ENCODE measurements at regions not wholly inside any gene's neighbourhood (a gene's known extent, or its start where the extent isn't known, plus 50 kb on each side); places are given as distances from the start of the nearest gene placed in this dataset.
"Not testable (repeated sequence)": the region's sequence is repeated elsewhere in the genome, so short reads cannot be mapped to it uniquely, and the experiment has no call there.

- intact Hi-C loops (cut with DNase I): no loop called here
- ATAC-seq: no peak
Observed at GRCh38 chr19:32067685-32068084, 277.7 kb upstream of the ZNF507 start.

GRCh38 chr19:32068793-32069192 is 276.6 kb upstream of the ZNF507 start:
- intact Hi-C loops (cut with DNase I): no loop called here
- ATAC-seq (no peak), DNase-seq (no peak)
- no peak overlapping the region for H3K4me3 ChIP-seq
- no peaks in the 10 kb centered on the region for H3K4me1 ChIP-seq
- no peaks in the 10 kb centered on the region for H3K36me3 ChIP-seq
- H3K27me3 ChIP-seq (ENCODE audit: low read depth): peaks cover 3% of the 10 kb centered on the region
- no peak for TF ChIP-seq CTCF (IDR thresholded peaks at IDR 0.05)
- no peak overlapping the region for H3K27ac ChIP-seq
- H3K9me3 ChIP-seq: no peaks in the 10 kb centered on the region

More at GRCh38 chr19:32067685-32068084, 277.7 kb upstream of the ZNF507 start:
- H3K4me1 ChIP-seq: no peaks in the 10 kb centered on the region
- no peaks in the 10 kb centered on the region for H3K36me3 ChIP-seq
- peaks cover 3% of the 10 kb centered on the region for H3K27me3 ChIP-seq (ENCODE audit: low read depth)
- H3K9me3 ChIP-seq: no peaks in the 10 kb centered on the region
- TF ChIP-seq CTCF (IDR thresholded peaks at IDR 0.05): no peak
- H3K4me3 ChIP-seq: no peak overlapping the region
- H3K27ac ChIP-seq: no peak overlapping the region
- DNase-seq: no peak

- DNase-seq (no peak), ATAC-seq (no peak)
- Histone ChIP-seq H3K27ac (no peak overlapping the region), H3K9me3 (no peaks in the 10 kb centered on the region), H3K27me3 (ENCODE audit: low read depth) (peaks cover 3% of the 10 kb centered on the region), H3K4me1 (no peaks in the 10 kb centered on the region), H3K4me3 (no peak overlapping the region), H3K36me3 (no peaks in the 10 kb centered on the region)
- TF ChIP-seq CTCF (IDR thresholded peaks at IDR 0.05): no peak
- intact Hi-C loops (cut with DNase I): no loop called here
Observed at GRCh38 chr19:32070101-32070500, 275.3 kb upstream of the ZNF507 start.

GRCh38 chr19:32082028-32082427 is 263.4 kb upstream of the ZNF507 start:
- TF ChIP-seq CTCF (IDR thresholded peaks at IDR 0.05): no peak
- no peaks in the 10 kb centered on the region for H3K4me1 ChIP-seq
- no peak overlapping the region for H3K27ac ChIP-seq
- H3K4me3 ChIP-seq: no peak overlapping the region
- no peak for ATAC-seq
- intact Hi-C loops (cut with DNase I): no loop called here
- H3K27me3 ChIP-seq (ENCODE audit: low read depth): no peaks in the 10 kb centered on the region
- H3K36me3 ChIP-seq: no peaks in the 10 kb centered on the region
- H3K9me3 ChIP-seq: no peaks in the 10 kb centered on the region
- no peak for DNase-seq

- intact Hi-C loops (cut with DNase I); H3K27ac ChIP-seq; H3K4me1 ChIP-seq; DNase-seq; ATAC-seq; H3K4me3 ChIP-seq; H3K36me3 ChIP-seq; H3K27me3 ChIP-seq (ENCODE audit: low read depth); H3K9me3 ChIP-seq: not testable (repeated sequence)
Observed at GRCh38 chr19:32084756-32085363, 260.6 kb upstream of the ZNF507 start.

- Histone ChIP-seq H3K27ac (no peak overlapping the region), H3K27me3 (ENCODE audit: low read depth) (no peaks in the 10 kb centered on the region), H3K36me3 (no peaks in the 10 kb centered on the region), H3K9me3 (no peaks in the 10 kb centered on the region), H3K4me1 (peaks cover 8% of the 10 kb centered on the region), H3K4me3 (no peak overlapping the region)
- intact Hi-C loops (cut with DNase I): no loop called here
- TF ChIP-seq CTCF (IDR thresholded peaks at IDR 0.05): no peak
- ATAC-seq: no peak
- DNase-seq: no peak
Observed at GRCh38 chr19:32091241-32091640, 254.2 kb upstream of the ZNF507 start.

Data from lower lobe of right lung (tissue), 2 donors.